Fibroblast of lung (primary cell): ENCODE measurements at regions not wholly inside any gene's neighbourhood (a gene's known extent, or its start where the extent isn't known, plus 50 kb on each side); places are given as distances from the start of the nearest gene placed in this dataset.

Experiments used
- EZH2 ChIP-seq: IDR thresholded peaks from 2 replicates; pipeline ENCODE4 v1.5.1; 2012; ENCODE audit warnings: low read length, control low read depth, mild to moderate bottlenecking; ENCODE audit errors: missing control alignments
- TF ChIP-seq, protein P1 (sequence below), 2 donors: IDR thresholded peaks in 1 of 2; conservative IDR thresholded peaks in 1 of 2; 1 replicate in 1 of 2; 2 replicates in 1 of 2; pipeline ENCODE4 v1.5.1; 2011 to 2012; ENCODE audit warnings: low read length in 2 of 2, control low read depth in 1 of 2, inconsistent platforms in 1 of 2, low read depth in 1 of 2, mild to moderate bottlenecking in 1 of 2

DNA sequence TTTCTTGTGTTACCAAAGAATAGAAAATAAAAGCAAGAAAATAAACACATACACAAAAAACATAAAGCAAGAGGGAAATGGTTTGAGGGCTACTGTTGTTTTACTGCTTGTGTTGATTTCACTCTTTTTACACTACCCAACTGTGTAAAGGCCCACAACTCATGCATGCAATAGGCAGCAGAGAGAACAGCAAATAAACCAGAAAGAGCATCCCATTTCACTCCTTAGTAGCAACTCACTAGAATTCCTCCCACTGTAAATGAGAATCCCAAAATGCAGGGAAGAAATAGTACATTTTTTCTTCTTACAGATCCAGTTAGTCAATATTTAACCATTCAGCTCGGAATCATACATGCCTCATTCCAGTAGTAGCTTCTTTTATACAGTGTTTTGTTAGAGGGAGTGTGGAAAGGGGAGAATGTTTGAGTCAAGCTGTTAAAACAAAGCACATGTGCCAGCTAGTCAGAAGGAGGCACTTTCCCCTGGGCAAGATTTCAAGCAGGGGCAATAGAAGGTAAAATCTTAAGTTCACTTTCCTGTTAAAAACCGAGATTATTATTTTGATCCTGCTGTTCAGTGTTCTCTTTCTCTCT is 147.2 kb upstream of the FAM98A start:
- TF ChIP-seq, protein P1, sequence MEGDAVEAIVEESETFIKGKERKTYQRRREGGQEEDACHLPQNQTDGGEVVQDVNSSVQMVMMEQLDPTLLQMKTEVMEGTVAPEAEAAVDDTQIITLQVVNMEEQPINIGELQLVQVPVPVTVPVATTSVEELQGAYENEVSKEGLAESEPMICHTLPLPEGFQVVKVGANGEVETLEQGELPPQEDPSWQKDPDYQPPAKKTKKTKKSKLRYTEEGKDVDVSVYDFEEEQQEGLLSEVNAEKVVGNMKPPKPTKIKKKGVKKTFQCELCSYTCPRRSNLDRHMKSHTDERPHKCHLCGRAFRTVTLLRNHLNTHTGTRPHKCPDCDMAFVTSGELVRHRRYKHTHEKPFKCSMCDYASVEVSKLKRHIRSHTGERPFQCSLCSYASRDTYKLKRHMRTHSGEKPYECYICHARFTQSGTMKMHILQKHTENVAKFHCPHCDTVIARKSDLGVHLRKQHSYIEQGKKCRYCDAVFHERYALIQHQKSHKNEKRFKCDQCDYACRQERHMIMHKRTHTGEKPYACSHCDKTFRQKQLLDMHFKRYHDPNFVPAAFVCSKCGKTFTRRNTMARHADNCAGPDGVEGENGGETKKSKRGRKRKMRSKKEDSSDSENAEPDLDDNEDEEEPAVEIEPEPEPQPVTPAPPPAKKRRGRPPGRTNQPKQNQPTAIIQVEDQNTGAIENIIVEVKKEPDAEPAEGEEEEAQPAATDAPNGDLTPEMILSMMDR (conservative IDR thresholded peaks at IDR 0.05 in 1 of 2, IDR thresholded peaks at IDR 0.05 in 1 of 2; ENCODE audit: low read depth in 1 of 2, low read length in 2 of 2) = no peak
- TF ChIP-seq EZH2 = no peak
